Panc1 (cell line): ENCODE measurements at regions not wholly inside any gene's neighbourhood (a gene's known extent, or its start where the extent isn't known, plus 50 kb on each side); places are given as distances from the start of the nearest gene placed in this dataset.

ENCODE experiments used
- ATAC-seq: fragments of 200-7000 bp; cut with Tn5 transposase; 2 replicates; pipeline ENCODE4 v1.9.1; 2020; ENCODE audit warnings: mild to moderate bottlenecking, moderate library complexity
- BruUV-seq: library from RNA; stranded (reverse); fragments of 400-500 nt; replicated peaks from 2 replicates; lab custom pipeline; 2021; lab: Mats Ljungman, UMichigan
- CTCF ChIA-PET: fragments of 300-600 bp; sonication (Branson Sonifier 250); formaldehyde crosslinking; loops from one replicate; lab custom pipeline; 2022; ENCODE audit warnings: antibody characterized with exemption; lab: Charles Lee
- POLR2A ChIA-PET: fragments of 300-600 bp; sonication (Branson Sonifier 250); formaldehyde crosslinking; loops from one replicate; lab custom pipeline; 2022; ENCODE audit warnings: antibody characterized with exemption; lab: Charles Lee
- DNase-seq: peaks from one replicate; pipeline ENCODE4 v3.0.0-alpha.2; 2010; ENCODE audit warnings: low read depth, low spot score
- H3K27ac ChIP-seq: 2 replicates; pipeline ENCODE4 v1.5.1; 2011; ENCODE audit warnings: mild to moderate bottlenecking, low read length, inconsistent platforms
- H3K27me3 ChIP-seq: fragments of 200-500 bp; sonication (Bioruptor generic); 2 replicates; pipeline ENCODE4 v1.6.0; 2014; ENCODE audit warnings: low read length, inconsistent platforms; ENCODE audit not compliant: control insufficient read depth, insufficient read depth
- H3K36me3 ChIP-seq: fragments of 200-500 bp; sonication (Bioruptor generic); 2 replicates; pipeline ENCODE4 v1.5.1; 2014; ENCODE audit warnings: inconsistent platforms, mild to moderate bottlenecking, low read length, moderate library complexity; ENCODE audit not compliant: control insufficient read depth, insufficient read depth
- H3K4me1 ChIP-seq: 2 replicates; pipeline ENCODE4 v1.5.1; 2011; ENCODE audit warnings: inconsistent platforms, mild to moderate bottlenecking, low read length, moderate library complexity; ENCODE audit not compliant: control insufficient read depth, insufficient read depth
- H3K4me3 ChIP-seq, 2 experiments: 2 replicates each; pipeline ENCODE4 v1.5.1; 2011 to 2012; ENCODE audit warnings: low read depth in 2 of 2, low read length in 2 of 2, mild to moderate bottlenecking in 2 of 2, inconsistent platforms in 1 of 2, moderate library complexity in 1 of 2
- H3K9me3 ChIP-seq: fragments of 200-500 bp; sonication (Bioruptor generic); 2 replicates; pipeline ENCODE4 v1.5.1; 2014; ENCODE audit warnings: low read depth, mild to moderate bottlenecking, inconsistent platforms, low read length, moderate library complexity; ENCODE audit not compliant: control insufficient read depth, insufficient read depth
- CTCF ChIP-seq: fragments of 450-650 bp; IDR thresholded peaks from 2 replicates; pipeline ENCODE4 v1.5.1; 2017; ENCODE audit warnings: mild to moderate bottlenecking
- POLR2AphosphoS5 ChIP-seq: IDR thresholded peaks from 2 replicates; pipeline ENCODE4 v1.6.1; 2012; ENCODE audit warnings: mild to moderate bottlenecking, low read depth, low read length, moderate library complexity
- SIN3A ChIP-seq: IDR thresholded peaks from 2 replicates; pipeline ENCODE4 v1.6.1; 2012; ENCODE audit warnings: low read depth, mild to moderate bottlenecking, low read length, moderate library complexity, borderline replicate concordance; ENCODE audit not compliant: insufficient read depth
- TCF7L2 ChIP-seq: IDR thresholded peaks from 2 replicates; pipeline ENCODE4 v1.6.1; 2011; ENCODE audit warnings: mild to moderate bottlenecking, low read depth, low read length, inconsistent platforms
- in situ Hi-C: cut with HindIII; loops from 2 replicates; pipeline ENCODE4 v1.10.0; 2016; ENCODE audit warnings: low sequenced_read_pairs, low pct_unique_long_range_greater_than_20kb
- intact Hi-C: fragments of 100-400 bp; cut with micrococcal nuclease; formaldehyde crosslinking; loops from one replicate; pipeline ENCODE4 v1.10.0; 2022; ENCODE audit not compliant: unreplicated experiment
- TF ChIP-seq, protein P1 (sequence below), 2 experiments: IDR thresholded peaks; 2 replicates each; pipeline ENCODE4 v1.6.1; 2011 to 2012; ENCODE audit warnings: low read depth in 2 of 2, control low read depth in 1 of 2, low read length in 1 of 2, mild to moderate bottlenecking in 1 of 2, moderate library complexity in 1 of 2; ENCODE audit not compliant: insufficient read depth in 1 of 2

- in situ Hi-C loops (no loop called here), intact Hi-C loops (no loop called here)
- H3K36me3 ChIP-seq: no peaks in the 10 kb centered on the region
- ATAC-seq: no peak
- DNase-seq: no peak
- CTCF ChIA-PET: no interaction called here
- H3K27ac ChIP-seq: no peak overlapping the region
- H3K9me3 ChIP-seq: no peaks in the 10 kb centered on the region
- H3K27me3 ChIP-seq: no peaks in the 10 kb centered on the region; the same call in 1 of the 2 replicates
- H3K4me1 ChIP-seq: no peaks in the 10 kb centered on the region
- POLR2A ChIA-PET: no interaction called here
- H3K4me3 ChIP-seq: no peak overlapping the region
- TF ChIP-seq, protein P1, sequence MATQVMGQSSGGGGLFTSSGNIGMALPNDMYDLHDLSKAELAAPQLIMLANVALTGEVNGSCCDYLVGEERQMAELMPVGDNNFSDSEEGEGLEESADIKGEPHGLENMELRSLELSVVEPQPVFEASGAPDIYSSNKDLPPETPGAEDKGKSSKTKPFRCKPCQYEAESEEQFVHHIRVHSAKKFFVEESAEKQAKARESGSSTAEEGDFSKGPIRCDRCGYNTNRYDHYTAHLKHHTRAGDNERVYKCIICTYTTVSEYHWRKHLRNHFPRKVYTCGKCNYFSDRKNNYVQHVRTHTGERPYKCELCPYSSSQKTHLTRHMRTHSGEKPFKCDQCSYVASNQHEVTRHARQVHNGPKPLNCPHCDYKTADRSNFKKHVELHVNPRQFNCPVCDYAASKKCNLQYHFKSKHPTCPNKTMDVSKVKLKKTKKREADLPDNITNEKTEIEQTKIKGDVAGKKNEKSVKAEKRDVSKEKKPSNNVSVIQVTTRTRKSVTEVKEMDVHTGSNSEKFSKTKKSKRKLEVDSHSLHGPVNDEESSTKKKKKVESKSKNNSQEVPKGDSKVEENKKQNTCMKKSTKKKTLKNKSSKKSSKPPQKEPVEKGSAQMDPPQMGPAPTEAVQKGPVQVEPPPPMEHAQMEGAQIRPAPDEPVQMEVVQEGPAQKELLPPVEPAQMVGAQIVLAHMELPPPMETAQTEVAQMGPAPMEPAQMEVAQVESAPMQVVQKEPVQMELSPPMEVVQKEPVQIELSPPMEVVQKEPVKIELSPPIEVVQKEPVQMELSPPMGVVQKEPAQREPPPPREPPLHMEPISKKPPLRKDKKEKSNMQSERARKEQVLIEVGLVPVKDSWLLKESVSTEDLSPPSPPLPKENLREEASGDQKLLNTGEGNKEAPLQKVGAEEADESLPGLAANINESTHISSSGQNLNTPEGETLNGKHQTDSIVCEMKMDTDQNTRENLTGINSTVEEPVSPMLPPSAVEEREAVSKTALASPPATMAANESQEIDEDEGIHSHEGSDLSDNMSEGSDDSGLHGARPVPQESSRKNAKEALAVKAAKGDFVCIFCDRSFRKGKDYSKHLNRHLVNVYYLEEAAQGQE (IDR thresholded peaks at IDR 0.05; ENCODE audit: insufficient read depth in 1 of 2, low read depth in 2 of 2, low read length in 1 of 2): no peak
- TF ChIP-seq SIN3A (no peak), POLR2AphosphoS5 (no peak), TCF7L2 (no peak), CTCF (no peak)
- BruUV-seq: no TSS peak
These were observed 142.6 kb upstream of the ALKAL2 start for GRCh38 chr2:430291-431040.

- Histone ChIP-seq H3K9me3 (no peaks in the 10 kb centered on the region), H3K4me1 (no peaks in the 10 kb centered on the region), H3K27ac (no peak overlapping the region), H3K4me3 (no peak overlapping the region), H3K36me3 (no peaks in the 10 kb centered on the region), H3K27me3 (no peaks in the 10 kb centered on the region; the same call in 1 of the 2 replicates)
- intact Hi-C loops: no loop called here
- DNase-seq: no peak
- TF ChIP-seq TCF7L2 (no peak), CTCF (no peak), POLR2AphosphoS5 (no peak), SIN3A (no peak)
- TF ChIP-seq, protein P1 (IDR thresholded peaks at IDR 0.05; ENCODE audit: insufficient read depth in 1 of 2, low read depth in 2 of 2, low read length in 1 of 2): no peak
- in situ Hi-C loops: no loop called here
- BruUV-seq: no TSS peak
- no peak for ATAC-seq
- ChIA-PET CTCF (no interaction called here), POLR2A (no interaction called here)
These were observed 141.8 kb upstream of the ALKAL2 start for GRCh38 chr2:429575-430254.
